GM20431 (cell line): ENCODE measurements at regions not wholly inside any gene's neighbourhood (a gene's known extent, or its start where the extent isn't known, plus 50 kb on each side); places are given as distances from the start of the nearest gene placed in this dataset.
"Not testable (repeated sequence)": the region's sequence is repeated elsewhere in the genome, so short reads cannot be mapped to it uniquely, and the experiment has no call there.

ENCODE experiments used
- in situ Hi-C: fragments of 300-500 bp; cut with MseI, MboI; formaldehyde crosslinking; loops from one replicate; pipeline ENCODE4 v1.15.0; 2020; ENCODE audit warnings: low sequenced_read_pairs; ENCODE audit not compliant: unreplicated experiment

DNA sequence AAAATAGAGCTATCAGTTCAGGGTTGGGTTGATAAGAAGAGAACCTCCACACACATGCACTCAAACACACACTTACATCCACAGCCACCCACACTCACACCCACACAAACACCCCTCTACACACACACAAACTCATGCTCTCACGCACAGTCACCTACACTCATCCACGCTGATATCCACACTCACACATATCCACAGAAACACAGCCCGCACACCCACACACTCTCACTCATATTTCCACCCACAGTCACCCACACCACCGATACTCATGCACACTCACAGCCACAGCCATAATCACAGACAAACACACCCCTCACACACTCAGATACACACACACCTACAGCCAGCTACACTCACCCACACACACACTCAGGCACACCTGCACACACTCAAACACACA lies 333.0 kb upstream of the TPK1 start:
- in situ Hi-C loops = no loop called here

DNA sequence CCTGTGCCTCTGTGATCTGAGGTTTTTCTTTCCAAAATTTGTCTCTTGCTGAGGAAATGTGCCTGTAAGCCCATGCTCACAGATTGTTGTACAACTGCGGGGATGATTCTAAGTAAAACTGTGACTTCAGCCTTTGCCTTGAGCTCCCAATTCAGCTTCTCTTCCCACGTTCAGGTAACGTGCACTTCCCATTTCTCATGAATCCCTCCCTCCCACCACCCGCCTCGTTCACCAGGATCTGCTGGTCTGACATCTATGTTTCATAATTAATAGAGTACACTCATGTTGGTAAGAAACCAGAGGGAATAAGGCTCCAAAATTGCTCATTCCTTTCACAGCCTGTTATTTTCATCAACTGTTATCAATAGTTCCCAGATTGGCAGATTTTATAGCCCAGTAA lies 332.6 kb upstream of the TPK1 start:
- in situ Hi-C loops = no loop called here

DNA sequence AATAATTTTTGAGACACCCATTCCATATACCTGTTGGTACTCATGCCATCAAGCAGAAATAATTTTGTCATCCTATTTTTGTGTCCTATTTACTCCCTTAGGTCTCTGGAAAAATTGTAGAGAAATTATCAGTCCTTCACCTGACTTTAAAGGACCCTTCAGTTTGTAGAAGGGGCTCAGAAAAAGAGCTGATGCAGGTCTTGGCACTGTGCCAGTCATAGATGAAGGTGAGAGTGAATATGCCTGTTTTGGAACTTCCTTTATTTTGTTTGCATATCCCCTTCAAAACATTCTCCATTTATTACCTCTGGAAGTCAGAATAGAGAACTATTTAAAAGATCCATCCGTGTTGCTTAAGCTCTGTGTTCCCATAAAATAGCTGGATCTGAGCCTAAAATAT lies 321.0 kb upstream of the TPK1 start:
- in situ Hi-C loops = no loop called here

- in situ Hi-C loops = no loop called here
Measured at GRCh38 chr7:145152589-145152988, 316.7 kb upstream of the TPK1 start.

- in situ Hi-C loops = no loop called here
Measured at GRCh38 chr7:145151676-145152075, 315.8 kb upstream of the TPK1 start.

DNA sequence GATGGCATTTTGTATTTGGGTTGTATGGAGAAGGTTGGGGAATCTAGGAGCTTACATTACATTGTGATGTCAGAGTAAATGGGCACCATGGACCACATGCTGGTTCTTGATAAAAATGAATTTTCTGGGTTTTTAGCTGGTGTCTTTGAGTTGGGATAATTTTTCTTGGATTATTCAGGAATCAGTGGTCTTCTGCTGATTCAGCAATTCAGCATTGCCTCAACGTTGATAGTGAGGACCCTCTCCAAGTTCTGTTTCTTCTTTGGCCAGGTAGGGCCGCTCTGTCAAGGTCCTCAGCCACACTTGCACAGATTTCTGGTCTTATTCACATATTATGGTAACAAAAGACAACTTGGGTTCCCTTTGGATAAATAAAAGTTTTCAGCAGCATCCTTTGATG lies 312.0 kb upstream of the TPK1 start:
- in situ Hi-C loops = no loop called here

GRCh38 chr7:145143685-145144084 lies 307.8 kb upstream of the TPK1 start:
- in situ Hi-C loops = no loop called here

- in situ Hi-C loops = no loop called here
Measured at GRCh38 chr7:145134377-145134776, 298.5 kb upstream of the TPK1 start.

GRCh38 chr7:145123502-145123901 lies 287.6 kb upstream of the TPK1 start:
- in situ Hi-C loops = no loop called here

- in situ Hi-C loops = no loop called here
Measured at GRCh38 chr7:145106001-145106400, 270.1 kb upstream of the TPK1 start.

- in situ Hi-C loops = no loop called here
Measured at GRCh38 chr7:145105561-145105960, 269.7 kb upstream of the TPK1 start.

GRCh38 chr7:145104400-145104799 lies 268.5 kb upstream of the TPK1 start:
- in situ Hi-C loops = no loop called here

DNA sequence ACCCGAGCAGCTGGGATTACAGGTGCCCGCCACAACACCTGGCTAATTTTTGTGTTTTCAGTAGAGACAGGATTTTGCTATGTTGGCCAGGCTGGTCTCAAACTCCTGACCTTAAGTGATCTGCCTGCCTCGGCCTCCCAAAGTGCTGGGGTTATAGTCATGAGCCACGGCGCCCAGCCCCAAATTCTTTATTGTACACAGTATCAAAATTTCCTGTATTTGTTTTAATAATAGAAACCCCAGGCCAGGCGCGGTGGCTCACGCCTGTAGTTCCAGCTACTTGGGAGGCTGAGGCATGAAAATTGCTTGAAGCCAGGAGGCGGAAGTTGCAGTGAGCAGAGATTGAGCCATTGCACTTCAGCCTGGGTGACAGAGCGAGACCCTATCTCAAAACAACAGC lies 266.3 kb upstream of the TPK1 start:
- in situ Hi-C loops = not testable (repeated sequence)

DNA sequence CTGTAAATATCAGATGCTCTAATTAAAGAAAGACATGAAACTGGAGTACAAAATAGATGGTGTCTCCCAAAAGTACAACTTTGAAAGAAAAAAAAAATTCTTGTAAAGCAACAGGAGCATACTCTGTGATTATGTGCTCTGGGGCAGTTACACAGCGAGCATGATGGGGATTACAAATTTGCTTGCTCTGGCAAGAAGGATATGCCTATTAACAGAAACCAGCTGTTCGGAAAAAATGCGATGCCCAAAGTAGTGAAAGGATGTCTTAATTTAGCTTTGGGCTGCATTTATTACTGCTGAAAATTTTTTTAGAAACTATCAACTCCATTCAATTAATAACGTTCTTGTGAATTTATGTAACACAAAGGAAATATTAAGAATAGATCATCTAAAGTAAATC lies 256.9 kb upstream of the TPK1 start:
- in situ Hi-C loops = no loop called here

GRCh38 chr7:145088111-145088745 lies 252.4 kb upstream of the TPK1 start:
- in situ Hi-C loops = no loop called here

- in situ Hi-C loops = no loop called here
Measured at GRCh38 chr7:145082366-145083161, 246.7 kb upstream of the TPK1 start.

DNA sequence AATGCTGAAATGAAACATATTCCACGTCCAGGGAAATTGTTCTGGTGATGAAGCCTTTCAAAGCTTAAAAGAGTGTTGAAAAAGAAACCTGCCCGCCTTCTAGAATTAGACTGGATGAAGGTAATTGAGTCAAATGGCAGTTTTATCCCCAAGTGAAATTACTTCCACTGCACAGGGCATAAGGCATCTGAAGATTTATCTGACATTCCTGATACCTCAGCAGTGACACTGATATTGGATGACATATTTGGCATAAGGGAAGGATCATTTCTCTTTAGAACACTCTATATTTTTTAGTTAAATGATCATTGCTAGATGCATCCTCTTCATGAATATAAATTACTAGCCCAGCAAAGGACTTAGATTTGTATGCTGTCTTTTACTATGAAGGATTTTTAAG lies 229.6 kb upstream of the TPK1 start:
- in situ Hi-C loops = no loop called here

DNA sequence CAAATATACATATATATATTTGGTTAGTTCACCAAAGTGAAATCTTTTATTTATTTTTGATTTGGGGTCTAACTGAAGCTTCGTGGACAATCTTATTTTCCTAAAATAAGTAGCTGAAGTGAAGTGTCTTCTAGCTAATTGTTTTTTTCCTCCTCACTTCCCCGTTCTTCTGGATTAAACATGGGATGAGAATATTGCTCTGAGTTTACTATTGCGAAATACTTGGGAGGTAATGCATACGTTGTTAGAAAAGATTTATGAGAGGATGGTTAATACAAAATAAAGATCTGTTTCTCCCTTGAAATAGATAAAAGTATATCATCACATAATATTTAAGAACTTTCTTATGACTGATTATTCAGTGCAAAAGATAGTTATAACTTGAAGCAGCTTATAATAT lies 228.3 kb upstream of the TPK1 start:
- in situ Hi-C loops = no loop called here

GRCh38 chr7:145053781-145054180 lies 217.9 kb upstream of the TPK1 start:
- in situ Hi-C loops = no loop called here

GRCh38 chr7:145050415-145050814 lies 214.6 kb upstream of the TPK1 start:
- in situ Hi-C loops = no loop called here

DNA sequence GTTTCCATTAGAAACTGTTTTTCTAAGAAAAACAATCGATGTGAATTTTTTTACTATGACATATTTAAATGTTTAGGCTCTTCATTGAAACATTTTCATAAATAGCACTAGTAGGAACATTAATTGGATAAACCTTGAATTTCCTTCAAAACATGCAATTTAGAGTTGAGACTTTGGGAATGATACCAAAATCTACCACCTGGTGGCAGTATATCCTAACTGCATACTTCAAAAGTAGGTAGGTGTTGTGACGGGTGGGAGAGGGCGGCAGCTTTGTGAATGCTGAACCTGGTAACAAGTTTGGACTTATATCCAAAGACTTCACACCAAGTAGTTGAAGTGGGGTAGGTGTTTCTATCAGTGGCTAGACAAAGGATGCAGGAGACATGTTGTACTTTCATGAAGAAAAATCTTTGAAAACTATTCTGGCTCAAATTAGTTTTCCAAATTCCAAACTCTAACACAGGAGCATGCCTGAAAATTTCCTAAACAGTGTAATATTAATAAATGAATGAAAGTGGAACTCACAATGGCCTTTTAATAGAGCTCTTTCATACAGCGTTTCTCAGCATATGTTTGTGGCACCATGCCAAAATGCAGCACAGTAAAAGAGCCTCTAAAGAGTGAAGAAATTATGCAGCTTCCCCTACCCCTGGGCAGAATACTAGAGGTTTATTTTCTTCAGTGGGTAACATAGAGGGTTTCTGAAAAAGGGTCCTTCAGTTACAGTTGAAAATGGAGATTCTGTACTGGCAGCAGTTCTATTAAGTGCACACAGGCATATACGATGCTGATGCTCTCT lies 201.0 kb upstream of the TPK1 start:
- in situ Hi-C loops = loop anchor here (25.0 kb wide), 1 partner anchor 1050 kb away; no protein-coding TSS in a partner anchor
